ENCODE measurements at regions not wholly inside any gene's neighbourhood (a gene's known extent, or its start where the extent isn't known, plus 50 kb on each side); places are given as distances from the start of the nearest gene placed in this dataset.

DNA sequence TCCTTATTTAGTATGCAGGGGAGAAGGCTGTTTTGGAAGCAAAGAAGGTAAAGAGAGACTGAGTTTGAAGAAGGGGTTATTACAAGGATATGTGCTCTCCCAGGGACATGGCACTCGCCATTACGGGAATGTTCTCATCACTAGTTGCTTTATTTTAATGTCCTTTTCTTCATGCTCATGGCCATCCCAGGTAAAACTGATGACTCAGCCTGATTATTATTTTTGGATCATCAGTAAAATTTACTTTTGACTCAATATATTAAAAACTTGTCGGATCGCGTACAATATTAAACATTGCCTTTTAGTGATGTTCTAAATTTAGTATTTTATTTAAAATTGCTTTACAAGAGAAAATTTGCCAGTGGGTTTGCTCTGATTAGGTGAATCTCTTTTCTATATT lies 414.7 kb downstream of the TLE4 start:
- TF ChIP-seq CTCF (IDR thresholded peaks at IDR 0.05) (no peak), POLR2A (IDR thresholded peaks at IDR 0.05) (no peak), EP300 (IDR thresholded peaks at IDR 0.05; ENCODE audit: low read depth) (no peak)

All from transverse colon (tissue), 3 donors.